ENCODE measurements at regions not wholly inside any gene's neighbourhood (a gene's known extent, or its start where the extent isn't known, plus 50 kb on each side); places are given as distances from the start of the nearest gene placed in this dataset.

DNA sequence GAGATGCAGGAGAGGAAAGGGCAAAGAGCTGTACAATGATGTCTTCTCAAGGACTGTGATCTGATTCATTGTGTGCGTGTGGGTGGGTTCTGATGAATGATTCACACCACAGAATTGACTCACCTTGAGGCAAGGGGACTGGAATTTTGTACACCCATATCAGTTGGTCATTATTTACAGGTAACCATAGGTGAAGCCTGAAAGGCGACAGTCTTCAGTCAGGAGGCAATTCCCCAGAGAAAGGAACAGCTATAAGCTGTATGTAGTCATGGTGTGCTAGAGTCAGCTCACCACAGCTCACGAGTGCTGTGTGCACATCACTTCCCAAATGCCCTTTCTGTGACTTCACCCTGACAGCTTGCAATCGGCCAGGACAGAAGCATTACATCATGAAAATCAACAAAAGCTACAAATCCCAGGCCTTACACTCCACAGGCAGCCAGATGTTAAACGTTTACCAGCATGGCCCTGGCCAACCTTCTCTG lies 87.6 kb upstream of the RPS23 start:
- Mint-ChIP-seq H3K4me3 (no peak overlapping the region), H3K9me3 (no peaks in the 10 kb centered on the region), H3K27me3 (peaks cover 15% of the 10 kb centered on the region), H3K27ac (no peak overlapping the region), H3K4me1 (peaks cover 14% of the 10 kb centered on the region)
- DNase-seq (peak; percentile 12 to 60), ATAC-seq (peak; percentile 97)

DNA sequence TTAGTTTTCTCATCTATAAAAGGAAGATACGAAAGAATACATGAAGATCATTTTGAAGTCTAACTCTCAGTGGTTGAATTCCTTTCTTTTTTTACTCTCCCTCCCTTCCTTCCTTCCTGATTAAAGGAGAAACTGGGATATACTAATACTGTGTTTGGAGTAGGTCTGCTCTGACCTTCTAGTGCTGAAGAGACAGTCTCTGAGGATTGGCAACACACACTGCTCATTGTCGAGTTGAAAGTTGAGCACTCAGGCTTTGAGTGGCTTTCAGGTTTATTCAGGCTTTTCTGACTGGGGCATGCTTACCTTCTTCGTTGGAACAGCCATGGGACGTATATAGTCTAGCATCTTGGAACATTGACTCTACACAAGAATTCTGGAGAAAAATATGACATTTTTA lies 86.9 kb upstream of the RPS23 start:
- peaks cover 19% of the 10 kb centered on the region for H3K4me1 Mint-ChIP-seq
- H3K27ac Mint-ChIP-seq: no peak overlapping the region
- no peak overlapping the region for H3K4me3 Mint-ChIP-seq
- peaks cover 15% of the 10 kb centered on the region for H3K27me3 Mint-ChIP-seq
- DNase-seq: no peak
- ATAC-seq: no peak
- H3K9me3 Mint-ChIP-seq: no peaks in the 10 kb centered on the region

DNA sequence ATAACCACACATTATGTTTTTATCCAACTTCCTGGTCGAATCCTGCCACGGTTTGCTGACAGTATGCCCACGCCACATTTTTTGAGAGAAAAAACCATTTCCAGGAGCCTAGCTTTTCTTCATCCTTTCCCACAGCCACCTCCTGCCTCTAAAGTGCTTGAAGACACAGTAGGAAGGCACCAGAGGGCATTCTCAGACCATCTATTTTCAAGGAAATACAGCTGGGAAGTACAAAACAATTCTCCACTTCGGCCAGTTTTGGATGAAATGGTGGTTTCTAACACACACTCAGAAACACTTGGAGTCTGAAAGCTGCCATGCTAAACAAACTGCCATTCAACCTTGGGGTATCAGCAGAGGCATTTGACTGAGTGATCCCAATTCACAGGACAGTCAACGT lies 86.3 kb upstream of the RPS23 start:
- DNase-seq: no peak
- H3K4me3 Mint-ChIP-seq: no peak overlapping the region

DNA sequence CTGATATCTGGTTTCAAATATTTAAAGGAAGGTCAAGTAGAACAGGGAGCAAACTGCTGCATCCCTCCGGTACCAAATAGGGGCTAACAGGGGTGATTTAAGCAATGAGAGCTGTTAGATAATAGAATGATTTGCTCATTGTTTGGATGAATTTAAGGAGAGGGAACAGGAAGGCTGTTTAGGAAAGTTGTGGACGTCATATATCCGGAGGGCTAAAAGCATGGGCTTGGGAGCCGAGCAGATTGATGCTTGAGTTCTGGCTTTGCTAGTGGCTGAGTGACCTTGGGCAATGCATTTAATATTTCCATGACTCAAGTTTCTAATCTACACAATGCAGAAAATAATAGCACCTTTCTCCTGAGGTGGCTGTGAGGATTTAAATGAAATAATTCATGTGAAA lies 85.4 kb upstream of the RPS23 start:
- H3K27me3 Mint-ChIP-seq: peaks cover 21% of the 10 kb centered on the region
- no peak for ATAC-seq
- H3K4me1 Mint-ChIP-seq: peaks cover 19% of the 10 kb centered on the region
- no peaks in the 10 kb centered on the region for H3K9me3 Mint-ChIP-seq
- H3K27ac Mint-ChIP-seq: no peak overlapping the region
- DNase-seq: no peak
- H3K4me3 Mint-ChIP-seq: no peak overlapping the region

More for the DNA sequence above, 86.3 kb upstream of the RPS23 start:
- H3K27me3 Mint-ChIP-seq: peaks cover 19% of the 10 kb centered on the region
- no peaks in the 10 kb centered on the region for H3K9me3 Mint-ChIP-seq
- ATAC-seq: no peak
- peaks cover 19% of the 10 kb centered on the region for H3K4me1 Mint-ChIP-seq
- H3K27ac Mint-ChIP-seq: no peak overlapping the region

DNA sequence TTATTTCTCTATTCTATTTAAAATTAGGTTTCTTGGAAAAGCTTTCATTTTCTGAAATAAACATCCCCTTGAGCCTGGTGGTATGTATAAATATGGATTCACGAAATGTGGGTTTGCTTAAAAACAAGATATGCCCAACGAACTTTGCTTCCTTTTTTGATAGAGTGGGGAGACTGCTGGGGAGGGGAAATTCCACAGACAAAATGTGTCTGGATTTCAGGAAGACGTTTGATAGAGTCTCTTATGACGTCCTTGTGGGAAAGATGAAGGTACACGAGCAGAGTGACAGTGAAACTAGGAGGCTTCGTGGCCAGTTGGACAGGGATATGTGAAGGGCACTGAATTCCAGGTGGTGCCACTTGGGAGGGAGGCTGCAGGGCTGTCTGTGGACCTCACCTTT lies 84.5 kb upstream of the RPS23 start:
- no peak for ATAC-seq
- Mint-ChIP-seq H3K4me1 (peaks cover 26% of the 10 kb centered on the region), H3K4me3 (no peak overlapping the region), H3K27me3 (peaks cover 21% of the 10 kb centered on the region), H3K27ac (no peak overlapping the region), H3K9me3 (no peaks in the 10 kb centered on the region)
- DNase-seq: no peak

DNA sequence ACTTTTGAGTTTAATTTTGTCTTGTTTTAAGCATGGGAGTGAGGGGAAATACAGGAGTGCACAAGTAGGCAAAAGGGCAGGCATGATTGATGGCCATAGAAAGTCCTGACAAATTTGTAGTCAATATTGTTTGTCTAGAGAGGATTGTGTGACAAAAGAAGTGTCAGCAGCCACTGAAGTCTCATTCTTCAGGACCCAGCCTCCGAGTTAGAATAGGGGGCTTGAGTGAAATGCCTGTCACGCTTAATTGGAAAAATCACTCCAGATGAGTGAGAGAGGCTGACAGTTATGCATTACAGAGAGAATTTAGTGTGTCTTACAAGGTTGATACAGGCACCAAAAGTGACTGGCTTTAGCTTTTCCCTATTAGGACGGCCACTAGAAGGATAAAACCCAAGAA lies 81.9 kb upstream of the RPS23 start:
- Mint-ChIP-seq H3K27me3 (peaks cover 21% of the 10 kb centered on the region), H3K4me1 (peaks cover 27% of the 10 kb centered on the region), H3K9me3 (no peaks in the 10 kb centered on the region), H3K4me3 (no peak overlapping the region), H3K27ac (no peak overlapping the region)
- no peak for DNase-seq
- ATAC-seq: no peak

DNA sequence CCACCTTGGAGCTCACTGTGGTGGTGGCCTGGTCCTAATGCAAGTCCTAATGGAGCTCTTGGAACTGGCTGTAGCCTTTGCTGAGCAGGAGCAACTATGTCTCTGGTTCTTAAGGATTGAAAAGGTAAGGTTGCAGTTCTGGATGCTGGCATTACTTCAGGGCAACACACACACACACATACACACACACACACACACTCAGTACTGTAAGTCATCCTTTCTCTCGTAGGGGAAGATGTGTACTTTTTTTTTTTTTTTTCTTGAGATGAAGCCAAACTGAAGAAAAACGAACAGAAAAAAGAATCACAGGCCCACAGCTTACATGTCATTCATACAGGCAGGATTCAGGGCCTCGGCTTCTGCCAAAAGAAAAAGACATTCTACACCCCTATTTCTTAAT lies 81.1 kb upstream of the RPS23 start:
- peaks cover 21% of the 10 kb centered on the region for H3K27me3 Mint-ChIP-seq
- no peak for DNase-seq
- H3K4me1 Mint-ChIP-seq: peaks cover 25% of the 10 kb centered on the region
- no peak overlapping the region for H3K27ac Mint-ChIP-seq
- ATAC-seq: no peak
- H3K4me3 Mint-ChIP-seq: no peak overlapping the region
- no peaks in the 10 kb centered on the region for H3K9me3 Mint-ChIP-seq

DNA sequence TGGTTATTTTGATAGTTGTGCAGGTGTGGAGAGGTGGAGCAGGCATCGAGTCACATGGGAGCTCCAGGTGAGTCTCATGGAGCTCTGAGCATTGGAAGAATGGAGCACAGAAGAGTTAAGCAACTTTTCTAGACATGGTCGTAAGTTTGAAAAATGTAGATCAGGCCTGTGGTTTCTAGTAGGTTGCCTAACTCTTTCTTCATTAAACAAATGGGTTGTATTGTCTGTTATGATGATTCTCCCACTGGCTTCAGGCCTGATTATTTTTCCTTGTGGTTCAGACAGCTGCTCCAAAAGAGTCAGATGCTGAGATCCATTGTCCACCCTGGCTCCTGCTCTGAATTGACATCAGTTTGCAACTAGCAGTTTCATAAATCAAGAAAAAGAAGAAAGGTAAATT lies 80.3 kb upstream of the RPS23 start:
- ATAC-seq (no peak), DNase-seq (no peak)
- H3K27ac Mint-ChIP-seq: no peak overlapping the region
- H3K27me3 Mint-ChIP-seq: peaks cover 19% of the 10 kb centered on the region
- peaks cover 25% of the 10 kb centered on the region for H3K4me1 Mint-ChIP-seq
- H3K4me3 Mint-ChIP-seq: no peak overlapping the region
- H3K9me3 Mint-ChIP-seq: no peaks in the 10 kb centered on the region

DNA sequence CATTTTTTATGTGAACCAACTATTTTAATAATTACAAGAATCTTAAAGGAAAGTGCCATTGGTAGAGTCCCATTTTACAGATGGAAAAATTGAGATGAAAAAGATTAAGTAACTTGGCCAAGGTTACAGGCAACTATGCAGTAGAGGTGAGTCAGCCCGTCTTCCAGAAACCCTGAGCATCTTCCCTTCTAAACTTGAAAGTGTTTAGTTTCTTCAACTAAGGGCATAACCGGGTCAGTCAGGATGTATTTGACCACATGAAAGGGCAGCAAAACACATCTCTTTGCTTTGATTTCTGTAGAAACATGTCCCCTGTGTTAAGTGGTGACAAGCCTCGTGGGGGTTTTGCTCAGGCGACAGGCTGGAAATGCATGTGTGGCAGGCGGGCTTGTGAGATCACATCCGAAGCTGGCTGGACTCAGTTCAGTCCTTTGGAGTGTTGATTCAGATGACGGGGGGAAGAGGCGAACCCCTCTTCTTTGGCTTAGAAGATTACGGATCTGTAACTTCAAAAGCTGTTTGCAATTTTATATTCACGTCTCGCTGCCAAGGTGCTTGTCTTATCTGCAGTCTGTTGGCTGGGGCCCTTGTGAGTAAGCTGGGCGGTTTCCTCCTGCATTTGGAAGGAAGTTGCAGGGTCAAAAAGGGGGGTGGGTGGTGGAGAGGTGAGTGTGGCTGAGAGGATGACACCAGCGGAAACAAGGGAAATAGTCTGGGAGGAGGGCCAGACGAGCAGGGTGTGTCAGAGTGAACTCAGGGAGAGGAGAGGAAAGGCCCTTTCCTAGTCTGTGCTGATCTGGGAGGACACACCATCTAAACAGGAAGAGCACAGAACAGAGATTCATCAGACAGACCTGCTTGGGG lies 78.9 kb upstream of the RPS23 start:
- DNase-seq (peak; percentile 70 to 87), ATAC-seq (peak; percentile 91)
- Mint-ChIP-seq H3K27me3 (peaks cover 7% of the 10 kb centered on the region), H3K4me3 (peak overlapping the region; percentile 74), H3K9me3 (no peaks in the 10 kb centered on the region), H3K4me1 (peaks cover 25% of the 10 kb centered on the region), H3K27ac (peak overlapping the region; percentile 91 to 92)

DNA sequence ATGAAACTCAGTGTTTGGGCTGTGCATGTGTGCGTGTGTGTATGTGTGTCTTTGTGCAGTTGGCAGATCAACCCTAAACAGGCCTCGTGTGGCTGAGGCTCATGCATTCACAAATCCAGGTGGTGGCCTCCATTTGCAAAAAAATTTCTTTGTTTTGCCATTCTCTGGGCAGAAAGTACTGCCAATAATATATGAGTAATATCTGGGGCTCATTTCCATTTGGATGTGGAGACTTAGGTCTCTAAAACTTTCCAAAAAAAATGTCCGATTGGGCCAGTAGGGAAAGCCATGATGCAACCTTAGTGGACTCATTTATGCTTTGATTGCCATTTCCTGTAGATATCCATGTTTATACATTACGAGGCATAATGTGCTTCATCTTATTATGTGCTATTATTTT lies 77.9 kb upstream of the RPS23 start:
- Mint-ChIP-seq H3K27me3 (peaks cover 7% of the 10 kb centered on the region), H3K27ac (no peak overlapping the region), H3K4me1 (peaks cover 25% of the 10 kb centered on the region), H3K9me3 (no peaks in the 10 kb centered on the region), H3K4me3 (no peak overlapping the region)
- DNase-seq: no peak
- ATAC-seq: no peak

DNA sequence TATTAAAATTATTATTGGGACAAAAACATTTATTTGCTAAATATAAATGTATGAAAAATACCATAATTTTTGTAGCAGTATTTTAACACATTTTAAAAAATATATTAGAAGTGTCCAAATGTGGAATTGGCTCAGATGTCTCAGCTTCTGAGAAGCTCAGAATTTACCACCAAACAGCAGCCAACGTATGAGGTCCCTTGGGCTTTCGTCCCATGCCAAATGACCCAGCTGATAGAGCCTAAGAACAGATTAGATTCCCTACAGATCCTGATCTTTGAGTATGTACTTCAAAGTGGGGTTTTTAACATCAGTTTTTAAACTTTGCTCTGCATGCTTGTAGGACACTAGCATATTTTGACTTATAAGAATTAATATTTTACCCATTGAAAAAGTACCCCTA lies 77.3 kb upstream of the RPS23 start:
- Mint-ChIP-seq H3K4me1 (peaks cover 21% of the 10 kb centered on the region), H3K27me3 (peaks cover 7% of the 10 kb centered on the region), H3K9me3 (no peaks in the 10 kb centered on the region), H3K4me3 (no peak overlapping the region), H3K27ac (no peak overlapping the region)
- DNase-seq (no peak), ATAC-seq (no peak)

DNA sequence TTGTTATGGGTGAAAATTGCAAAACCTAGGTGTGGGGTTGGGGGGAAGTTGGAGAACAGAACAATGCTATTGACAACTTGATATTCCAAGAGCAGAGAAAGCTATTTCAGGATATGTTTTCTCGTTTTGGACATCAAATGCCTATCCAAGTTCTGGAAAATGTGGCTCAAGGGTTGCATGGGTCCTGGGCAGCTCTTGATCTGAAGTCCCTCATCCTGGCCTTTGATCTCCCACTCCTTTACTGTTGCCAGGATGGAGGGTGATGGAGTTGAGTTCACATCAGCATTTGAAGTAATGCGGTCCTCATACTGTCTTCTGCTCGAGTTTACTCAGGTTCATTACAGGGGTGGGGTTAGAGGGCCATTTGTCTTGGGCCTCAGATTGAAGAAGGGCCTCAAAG lies 76.9 kb upstream of the RPS23 start:
- DNase-seq (no peak), ATAC-seq (no peak)
- Mint-ChIP-seq H3K9me3 (no peaks in the 10 kb centered on the region), H3K4me1 (peaks cover 19% of the 10 kb centered on the region), H3K4me3 (no peak overlapping the region), H3K27me3 (peaks cover 7% of the 10 kb centered on the region), H3K27ac (peak overlapping the region in 1 of 2 donors; percentile 82)

DNA sequence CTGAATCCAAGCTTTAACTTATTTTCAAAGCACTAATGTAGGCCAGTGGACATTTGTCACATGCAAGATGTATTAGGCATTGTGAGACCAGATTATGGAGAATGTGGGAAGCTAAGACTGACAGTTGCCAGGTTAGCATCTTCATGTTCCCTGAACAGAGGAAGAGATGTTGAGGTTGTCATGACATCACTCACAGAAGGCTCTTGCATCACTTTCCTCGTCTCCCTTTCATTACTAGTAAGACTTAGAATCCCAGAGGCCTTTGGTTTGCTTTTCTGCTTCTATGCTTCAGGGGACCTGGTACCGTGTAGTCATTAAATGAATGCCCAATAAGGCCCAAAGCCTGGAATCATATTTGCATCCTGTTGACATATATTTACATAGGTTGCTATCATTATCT lies 76.4 kb upstream of the RPS23 start:
- H3K27me3 Mint-ChIP-seq: peaks cover 3% of the 10 kb centered on the region
- DNase-seq (no peak), ATAC-seq (no peak)
- H3K9me3 Mint-ChIP-seq: no peaks in the 10 kb centered on the region
- H3K4me3 Mint-ChIP-seq: no peak overlapping the region
- peak overlapping the region in 1 of 2 donors; percentile 18 for H3K27ac Mint-ChIP-seq
- peaks cover 19% of the 10 kb centered on the region for H3K4me1 Mint-ChIP-seq

DNA sequence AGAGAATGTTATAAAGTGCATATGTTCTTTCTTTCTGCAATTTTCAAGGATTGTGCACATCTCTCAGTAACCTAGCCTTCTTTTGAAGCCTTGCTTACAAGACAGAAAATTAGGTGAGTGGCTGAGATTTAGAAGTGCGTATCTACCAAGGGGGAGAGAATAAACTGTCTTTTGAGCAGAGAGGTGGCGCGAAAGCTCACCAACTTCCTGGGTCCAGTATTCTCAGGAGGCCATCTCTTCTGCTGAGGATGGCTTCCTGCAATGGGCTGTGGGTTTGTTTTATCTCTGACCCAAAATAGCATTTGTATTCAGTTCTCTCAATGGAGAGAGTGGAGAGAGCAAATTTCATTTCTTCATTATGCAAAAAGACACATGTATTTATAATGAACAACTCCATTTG lies 75.4 kb upstream of the RPS23 start:
- no peak overlapping the region for H3K27ac Mint-ChIP-seq
- no peak for ATAC-seq
- peaks cover 19% of the 10 kb centered on the region for H3K4me1 Mint-ChIP-seq
- H3K4me3 Mint-ChIP-seq: no peak overlapping the region
- DNase-seq: no peak
- no peaks in the 10 kb centered on the region for H3K27me3 Mint-ChIP-seq
- no peaks in the 10 kb centered on the region for H3K9me3 Mint-ChIP-seq

DNA sequence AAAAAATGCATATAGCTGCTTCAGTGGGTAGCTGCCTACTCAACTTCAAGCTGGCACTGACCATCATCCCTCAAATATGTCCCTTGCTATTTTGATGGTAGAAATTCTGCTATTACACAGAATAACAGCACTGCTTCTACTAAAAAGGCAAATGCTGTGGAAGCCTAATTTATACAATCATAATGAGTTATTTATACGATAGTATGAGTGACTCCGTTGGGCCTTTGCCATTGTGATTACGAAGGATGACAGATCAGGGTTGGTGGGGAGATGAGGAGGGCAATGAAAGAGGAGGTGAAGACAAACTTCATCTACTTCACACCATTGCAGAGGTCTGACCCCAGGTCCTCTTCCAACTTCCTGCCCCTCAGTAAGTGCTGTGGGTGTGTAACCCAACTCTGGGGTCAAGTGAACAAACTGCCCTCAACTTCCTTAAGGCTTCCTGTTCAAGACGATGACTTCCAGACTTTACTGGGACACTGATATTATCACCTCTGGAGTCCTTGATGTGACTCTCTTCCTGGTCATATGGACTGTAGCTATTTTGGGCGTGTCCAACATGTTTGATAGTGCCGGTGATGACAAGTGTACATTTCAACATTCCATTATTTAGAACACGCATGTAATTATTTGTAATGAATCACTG lies 74.1 kb upstream of the RPS23 start:
- Mint-ChIP-seq H3K27me3 (no peaks in the 10 kb centered on the region), H3K27ac (no peak overlapping the region), H3K9me3 (no peaks in the 10 kb centered on the region), H3K4me3 (no peak overlapping the region), H3K4me1 (peaks cover 14% of the 10 kb centered on the region)
- no peak for ATAC-seq
- no peak for DNase-seq

DNA sequence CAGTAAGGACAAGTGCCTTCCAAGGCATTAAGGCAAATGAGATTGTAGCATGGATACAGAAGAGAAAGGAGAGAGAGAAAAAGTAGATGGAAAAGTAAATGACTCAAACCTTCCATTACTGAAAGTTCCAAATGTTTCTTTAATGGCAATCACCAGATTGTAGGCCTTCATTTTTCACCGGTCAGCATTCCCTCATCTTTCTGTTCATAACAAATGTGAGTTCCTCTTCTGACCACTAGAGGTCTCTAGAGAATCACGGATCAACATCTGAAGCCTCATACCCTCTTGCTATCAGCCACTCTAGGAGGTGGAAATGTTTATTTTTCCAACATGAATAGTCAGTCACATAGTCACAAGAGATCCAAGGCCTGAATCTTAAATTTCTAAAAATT lies 73.6 kb upstream of the RPS23 start:
- Mint-ChIP-seq H3K27ac (no peak overlapping the region), H3K4me1 (peaks cover 9% of the 10 kb centered on the region), H3K9me3 (no peaks in the 10 kb centered on the region), H3K27me3 (no peaks in the 10 kb centered on the region), H3K4me3 (no peak overlapping the region)
- DNase-seq: no peak
- peak; percentile 41 for ATAC-seq

All from stimulated activated naive CD8-positive, alpha-beta T cell treated with anti-CD3 and anti-CD28 coated beads, Interleukin-15, amount 100 ng/mL, for 72 hours (primary cell).